OCI-LY7 (cell line): ENCODE measurements at regions not wholly inside any gene's neighbourhood (a gene's known extent, or its start where the extent isn't known, plus 50 kb on each side); places are given as distances from the start of the nearest gene placed in this dataset.

ENCODE experiments used
- BruUV-seq: library from RNA; stranded (reverse); fragments of 400-500 nt; replicated peaks from 2 replicates; lab custom pipeline; 2021; lab: Mats Ljungman, UMichigan
- CTCF ChIA-PET: fragments of 300-600 bp; sonication (Branson Sonifier 250); formaldehyde crosslinking; loops from one replicate; lab custom pipeline; 2022; ENCODE audit warnings: antibody characterized with exemption; ENCODE audit not compliant: unreplicated experiment; lab: Charles Lee
- POLR2A ChIA-PET: fragments of 300-600 bp; sonication (Branson Sonifier 250); formaldehyde crosslinking; loops from one replicate; lab custom pipeline; 2022; ENCODE audit warnings: antibody characterized with exemption; lab: Charles Lee
- DNase-seq: peaks from one replicate; pipeline ENCODE4 v3.0.0-alpha.2; 2015; ENCODE audit warnings: low spot score
- H2AFZ ChIP-seq: fragments of 200-600 bp; sonication (generic), shearing (Covaris generic); 2 replicates; pipeline ENCODE4 v1.6.1; 2014; ENCODE audit warnings: mild to moderate bottlenecking, antibody characterized with exemption, low read length, moderate library complexity
- H3K27ac ChIP-seq: fragments of 200-600 bp; sonication (generic); 2 replicates; pipeline ENCODE4 v1.5.1; 2014; ENCODE audit warnings: mixed run types, low read depth, mild to moderate bottlenecking, moderate library complexity, low read length, inconsistent platforms; ENCODE audit not compliant: poor library complexity, severe bottlenecking
- H3K36me3 ChIP-seq: fragments of 200-600 bp; sonication (generic); 2 replicates; pipeline ENCODE4 v1.6.1; 2014; ENCODE audit warnings: mild to moderate bottlenecking, antibody characterized with exemption, low read length, moderate library complexity, mixed read lengths; ENCODE audit not compliant: insufficient read depth
- H3K4me1 ChIP-seq: fragments of 200-600 bp; sonication (generic); 2 replicates; pipeline ENCODE4 v1.5.1; 2014; ENCODE audit warnings: mild to moderate bottlenecking, low read length; ENCODE audit not compliant: insufficient read depth, poor library complexity, severe bottlenecking
- H3K4me2 ChIP-seq: fragments of 200-600 bp; sonication (generic); 2 replicates; pipeline ENCODE4 v1.6.1; 2014; ENCODE audit warnings: mild to moderate bottlenecking, low read length
- H3K4me3 ChIP-seq: fragments of 200-600 bp; sonication (generic); 2 replicates; pipeline ENCODE4 v1.5.1; 2014; ENCODE audit warnings: mild to moderate bottlenecking, low read depth, low read length; ENCODE audit not compliant: poor library complexity, severe bottlenecking
- H3K79me2 ChIP-seq: fragments of 200-600 bp; sonication (generic); 2 replicates; pipeline ENCODE4 v1.6.1; 2016; ENCODE audit warnings: low read depth, mild to moderate bottlenecking, low read length, moderate library complexity, mixed read lengths; ENCODE audit not compliant: insufficient read depth
- H3K9me2 ChIP-seq: fragments of 200-600 bp; sonication (generic); 2 replicates; pipeline ENCODE4 v1.6.1; 2016; ENCODE audit warnings: mild to moderate bottlenecking, low read length, mixed read lengths; ENCODE audit not compliant: insufficient read depth
- H3K9me3 ChIP-seq: fragments of 200-600 bp; sonication (generic); 2 replicates; pipeline ENCODE4 v1.6.1; 2014; ENCODE audit warnings: mild to moderate bottlenecking, mixed run types, low read length, mixed read lengths
- H4K20me1 ChIP-seq: fragments of 200-600 bp; sonication (generic); 2 replicates; pipeline ENCODE4 v1.6.1; 2014; ENCODE audit warnings: mild to moderate bottlenecking, antibody characterized with exemption, low read length, moderate library complexity, mixed read lengths; ENCODE audit not compliant: insufficient read depth
- CTCF ChIP-seq: fragments of 200-600 bp; sonication (generic); conservative IDR thresholded peaks from 2 replicates; pipeline ENCODE4 v1.5.1; 2014; ENCODE audit warnings: mild to moderate bottlenecking, antibody characterized with exemption, low read length, moderate library complexity, mixed read lengths
- EZH2phosphoT487 ChIP-seq: fragments of 200-600 bp; sonication (generic); IDR thresholded peaks from 2 replicates; pipeline ENCODE4 v1.6.1; 2018; ENCODE audit warnings: low read depth, borderline replicate concordance, mild to moderate bottlenecking, mixed run types, antibody characterized with exemption, low read length, moderate library complexity, mixed read lengths
- intact Hi-C: fragments of 100-400 bp; cut with micrococcal nuclease; formaldehyde crosslinking; loops from one replicate; pipeline ENCODE4 v1.10.0; 2022; ENCODE audit not compliant: unreplicated experiment

GRCh38 chr10:15453926-15454325 lies 82.8 kb upstream of the FAM171A1 start:
- Histone ChIP-seq H3K4me2 (no peak overlapping the region), H4K20me1 (no peaks in the 10 kb centered on the region), H3K9me3 (no peaks in the 10 kb centered on the region), H3K4me3 (no peak overlapping the region), H2AFZ (no peak overlapping the region), H3K79me2 (no peaks in the 10 kb centered on the region), H3K27ac (no peak overlapping the region), H3K4me1 (no peaks in the 10 kb centered on the region), H3K9me2 (no peaks in the 10 kb centered on the region), H3K36me3 (no peaks in the 10 kb centered on the region)
- DNase-seq: no peak
- TF ChIP-seq EZH2phosphoT487: no peak
- no peak for TF ChIP-seq CTCF
- intact Hi-C loops: no loop called here
- no TSS peak for BruUV-seq
- CTCF ChIA-PET: no interaction called here
- POLR2A ChIA-PET: no interaction called here

GRCh38 chr10:15453457-15453856 lies 82.4 kb upstream of the FAM171A1 start:
- no TSS peak for BruUV-seq
- Histone ChIP-seq H3K9me3 (no peaks in the 10 kb centered on the region), H3K27ac (no peak overlapping the region), H3K36me3 (no peaks in the 10 kb centered on the region), H3K79me2 (no peaks in the 10 kb centered on the region), H3K4me3 (no peak overlapping the region), H3K9me2 (no peaks in the 10 kb centered on the region), H4K20me1 (no peaks in the 10 kb centered on the region), H2AFZ (no peak overlapping the region), H3K4me1 (no peaks in the 10 kb centered on the region), H3K4me2 (no peak overlapping the region)
- POLR2A ChIA-PET: no interaction called here
- no peak for TF ChIP-seq EZH2phosphoT487
- TF ChIP-seq CTCF: no peak
- intact Hi-C loops: no loop called here
- DNase-seq: no peak
- CTCF ChIA-PET: no interaction called here

GRCh38 chr10:15452545-15452944 lies 81.5 kb upstream of the FAM171A1 start:
- no peak for DNase-seq
- TF ChIP-seq CTCF (no peak), EZH2phosphoT487 (no peak)
- no peaks in the 10 kb centered on the region for H4K20me1 ChIP-seq
- H3K4me1 ChIP-seq: no peaks in the 10 kb centered on the region
- BruUV-seq: no TSS peak
- no peak overlapping the region for H3K27ac ChIP-seq
- H3K9me3 ChIP-seq: no peaks in the 10 kb centered on the region
- CTCF ChIA-PET: no interaction called here
- POLR2A ChIA-PET: no interaction called here
- H3K79me2 ChIP-seq: no peaks in the 10 kb centered on the region
- no peak overlapping the region for H3K4me3 ChIP-seq
- no peak overlapping the region for H2AFZ ChIP-seq
- intact Hi-C loops: no loop called here
- H3K36me3 ChIP-seq: no peaks in the 10 kb centered on the region
- no peak overlapping the region for H3K4me2 ChIP-seq
- H3K9me2 ChIP-seq: no peaks in the 10 kb centered on the region
